Fibroblast of upper back skin (primary cell): ENCODE measurements at regions not wholly inside any gene's neighbourhood (a gene's known extent, or its start where the extent isn't known, plus 50 kb on each side); places are given as distances from the start of the nearest gene placed in this dataset.

Experiments
- DNase-seq: peaks from one replicate; pipeline ENCODE4 v3.0.0-alpha.2; 2013

DNA sequence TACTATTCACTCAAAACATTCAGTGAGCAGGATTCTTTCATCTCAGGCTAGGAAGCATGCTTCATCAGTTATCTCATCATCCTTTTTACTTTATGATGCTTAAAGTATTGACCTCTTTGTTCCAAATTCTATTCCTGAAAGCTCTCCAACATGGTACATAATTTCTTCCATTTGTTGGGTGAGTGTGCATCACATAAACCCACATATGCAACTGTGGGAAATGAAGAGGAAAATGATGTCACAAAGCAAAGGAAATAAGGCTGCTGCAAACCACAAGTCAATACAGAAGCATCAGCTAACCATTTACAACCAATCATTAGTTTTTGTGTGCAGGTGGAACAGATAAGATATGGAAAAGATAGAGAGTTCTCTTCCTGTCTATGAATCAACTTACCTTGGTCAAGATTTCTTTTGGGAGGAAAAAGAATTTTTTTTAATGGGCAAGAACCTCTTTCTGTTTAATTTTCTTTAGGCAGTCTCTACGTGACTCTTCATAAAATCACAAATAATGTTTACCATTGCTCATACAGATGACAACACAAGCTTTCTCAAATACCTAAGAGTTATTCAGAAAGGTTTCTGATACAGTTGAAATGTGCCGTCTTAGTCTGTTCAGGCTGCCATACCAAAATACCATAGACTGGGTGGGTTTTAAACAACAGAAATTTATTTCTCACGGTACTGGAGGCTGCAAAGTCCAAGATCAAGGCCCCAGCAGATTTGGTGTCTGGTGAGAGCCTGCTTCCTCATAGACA lies 259.9 kb downstream of the ADGRG6 start:
- DNase-seq = no peak

- DNase-seq = no peak
Measured at GRCh38 chr6:142562865-142563264, 261.1 kb downstream of the ADGRG6 start.

- peak; percentile 59 for DNase-seq
Measured at GRCh38 chr6:142566628-142567396, 265.0 kb downstream of the ADGRG6 start.

DNA sequence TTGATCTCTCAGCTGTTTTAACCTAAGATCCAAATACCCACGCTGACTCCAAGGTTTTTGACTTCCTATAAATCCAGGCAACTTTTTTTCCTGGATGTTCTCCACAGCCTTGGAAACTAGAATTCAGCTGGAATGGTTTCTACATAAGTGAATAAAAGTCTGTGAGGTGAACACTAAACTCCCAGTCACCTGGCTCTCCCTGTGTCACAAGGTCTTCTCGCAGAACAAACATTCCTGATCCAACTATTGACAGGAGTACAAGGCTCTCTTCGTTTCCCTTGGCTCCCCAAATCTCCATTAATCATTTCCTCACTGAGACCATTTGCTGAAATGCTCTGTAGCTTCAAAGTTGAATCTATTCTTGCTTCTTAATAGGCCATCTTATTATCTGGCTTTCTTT lies 265.7 kb downstream of the ADGRG6 start:
- no peak for DNase-seq

DNA sequence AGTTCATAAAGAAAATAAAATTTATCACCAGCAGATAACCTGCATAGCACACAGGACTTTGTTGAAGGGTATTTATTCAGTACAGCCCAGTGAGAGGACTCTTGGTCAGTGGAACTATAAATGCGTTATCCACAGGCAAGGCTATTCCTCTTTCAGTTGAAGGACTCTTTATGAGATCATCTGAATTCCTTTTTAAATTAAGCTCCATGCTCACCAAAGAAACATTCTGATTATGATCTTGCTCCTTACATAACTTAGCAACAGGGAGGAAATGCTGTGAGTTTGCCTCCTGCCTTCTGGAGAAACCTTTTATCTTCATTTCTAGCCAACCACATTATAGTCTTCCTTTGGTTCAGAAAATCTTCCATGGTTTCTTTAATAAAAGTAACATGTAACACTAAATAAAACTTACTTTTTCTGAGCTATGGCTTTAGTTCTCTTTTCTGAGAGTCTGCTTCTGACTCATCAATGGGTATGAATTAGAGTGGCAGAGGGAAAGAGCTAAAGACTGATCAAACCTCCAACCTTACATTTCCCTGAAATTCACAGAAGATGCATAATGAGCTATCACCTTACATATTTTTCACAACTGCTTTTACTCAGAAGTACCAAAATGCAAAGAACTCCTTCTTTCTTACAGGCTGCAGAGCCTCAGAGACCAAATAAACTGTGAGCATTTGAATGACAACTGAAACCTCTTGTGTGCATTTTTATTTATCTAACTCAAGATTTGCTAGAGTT lies 267.2 kb downstream of the ADGRG6 start:
- DNase-seq = peak; percentile 64

- DNase-seq = no peak
Measured at GRCh38 chr6:142569676-142570075, 267.9 kb downstream of the ADGRG6 start.

DNA sequence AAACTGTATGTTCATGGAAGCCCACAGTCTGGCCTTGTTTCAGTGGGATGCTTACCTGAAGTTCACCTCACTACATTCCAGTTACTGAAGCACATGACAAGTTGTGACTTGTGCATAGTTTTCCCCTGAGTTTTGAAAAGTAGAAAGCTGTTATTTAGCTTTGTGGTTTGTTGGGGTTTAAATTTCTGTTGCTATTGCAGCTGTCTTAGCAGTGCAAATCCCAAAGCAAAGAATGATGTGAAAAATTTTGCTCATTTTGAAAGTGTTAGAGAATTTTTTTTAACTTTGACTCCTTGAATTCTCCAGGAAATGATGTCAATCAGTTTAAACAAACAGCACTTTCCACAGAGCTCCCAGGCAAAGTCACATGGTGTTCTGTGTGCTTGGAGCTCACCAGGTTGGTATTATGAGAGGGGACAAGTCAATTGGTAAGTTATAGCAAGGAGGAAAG lies 268.4 kb downstream of the ADGRG6 start:
- DNase-seq = peak; percentile 46

- no peak for DNase-seq
Measured at GRCh38 chr6:142592876-142593275, 291.1 kb downstream of the ADGRG6 start.

DNA sequence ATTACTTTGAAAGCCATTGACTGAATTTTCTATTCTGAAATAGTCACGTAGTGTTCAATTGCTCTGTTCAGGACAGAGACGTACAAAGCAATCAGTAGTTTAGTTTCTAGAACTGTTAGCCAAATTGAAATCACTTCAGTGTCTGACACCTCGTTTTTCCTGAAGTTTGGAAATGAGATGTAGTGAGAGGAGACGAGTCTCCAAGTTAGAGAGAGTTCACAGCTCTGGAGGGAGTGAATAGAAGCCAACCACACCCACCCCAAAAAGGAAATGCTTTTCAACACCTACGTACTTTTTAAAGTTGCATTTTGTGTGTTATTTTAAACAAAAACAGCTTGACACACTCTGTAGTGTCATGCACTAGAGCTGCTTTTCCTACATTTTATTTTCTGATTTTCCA lies 296.0 kb downstream of the ADGRG6 start:
- DNase-seq = no peak

DNA sequence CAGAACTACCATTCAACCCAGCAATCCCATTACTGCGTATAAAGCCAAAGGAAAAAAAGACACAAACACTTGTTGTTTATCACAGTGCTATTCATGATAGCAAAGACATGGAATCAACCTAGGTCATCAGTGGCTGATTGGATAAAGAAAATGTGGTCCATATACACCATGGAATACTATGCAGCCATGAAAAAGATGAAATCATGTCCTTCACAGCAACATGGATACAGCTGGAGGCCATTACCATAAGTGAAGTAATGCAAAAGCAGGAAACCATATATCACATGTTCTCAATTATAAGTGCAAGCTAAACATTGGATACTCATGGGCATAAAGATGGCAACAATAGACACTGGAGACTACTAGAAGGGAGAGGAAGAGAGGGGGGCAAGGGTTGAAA lies 299.6 kb downstream of the ADGRG6 start:
- no peak for DNase-seq

DNA sequence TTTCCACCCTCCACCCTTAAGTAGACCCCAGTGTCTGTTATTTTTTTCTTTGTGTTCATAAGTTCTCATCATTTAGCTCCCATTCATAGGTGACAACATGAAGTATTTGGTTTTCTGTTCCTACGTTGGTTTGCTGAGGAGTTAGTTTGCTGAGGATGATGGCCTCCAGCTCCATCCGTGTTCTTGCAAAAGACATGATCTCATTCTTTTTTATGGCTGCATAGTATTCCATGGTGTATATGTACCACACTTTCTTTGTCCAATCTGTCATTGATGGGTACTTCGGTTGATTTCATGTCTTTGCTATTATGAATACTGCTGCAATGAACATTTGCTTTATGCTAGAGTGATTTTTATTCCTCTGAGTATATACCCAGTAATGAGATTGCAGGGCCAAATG lies 301.2 kb downstream of the ADGRG6 start:
- no peak for DNase-seq

DNA sequence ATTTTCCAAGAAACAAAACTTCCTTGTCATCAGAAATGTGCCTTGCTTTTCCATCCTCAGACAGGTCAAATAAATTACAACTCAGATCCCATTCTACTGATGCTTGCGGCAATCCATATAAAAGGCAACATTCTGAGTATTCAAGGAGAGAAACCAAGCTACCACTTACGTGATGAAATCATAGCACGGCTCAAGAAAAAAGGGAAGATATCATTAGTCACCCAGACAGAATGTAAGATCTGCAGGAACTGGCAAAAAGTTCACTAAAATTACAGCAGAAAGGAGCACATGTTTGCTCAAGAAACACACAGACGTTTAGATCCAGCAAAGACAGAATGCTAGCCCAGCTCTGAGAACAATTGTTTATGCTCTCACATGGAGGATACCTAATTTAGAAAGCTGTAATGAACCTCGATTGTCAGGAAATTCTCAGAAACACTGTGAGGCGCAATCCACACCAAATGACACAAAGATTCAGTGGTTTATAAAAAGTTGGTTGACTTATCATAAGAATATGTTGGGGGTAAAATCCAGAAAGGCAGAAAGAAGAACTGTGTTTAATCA lies 304.2 kb downstream of the ADGRG6 start:
- DNase-seq = peak; percentile 76

GRCh38 chr6:142612956-142613355 lies 311.1 kb downstream of the ADGRG6 start:
- DNase-seq = no peak

DNA sequence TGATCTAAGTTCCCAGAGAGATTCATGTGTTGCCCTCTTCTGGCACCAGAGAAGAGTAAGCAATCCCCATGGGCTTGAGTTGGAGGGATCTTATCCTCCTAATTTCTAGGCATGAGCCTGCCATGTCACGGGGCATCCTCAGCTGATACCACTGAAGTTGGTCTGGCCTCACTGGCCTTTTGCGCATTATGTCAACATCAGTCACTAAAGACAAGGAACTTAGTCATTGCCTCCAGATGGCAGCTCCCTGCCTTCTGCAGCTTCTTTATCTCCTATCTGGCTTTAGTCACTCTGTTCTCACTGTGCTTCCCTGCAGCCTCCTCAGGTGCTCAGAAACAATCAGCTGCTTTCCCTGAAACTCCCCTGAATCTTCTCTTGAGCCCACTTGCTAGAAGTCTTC lies 312.2 kb downstream of the ADGRG6 start:
- no peak for DNase-seq

DNA sequence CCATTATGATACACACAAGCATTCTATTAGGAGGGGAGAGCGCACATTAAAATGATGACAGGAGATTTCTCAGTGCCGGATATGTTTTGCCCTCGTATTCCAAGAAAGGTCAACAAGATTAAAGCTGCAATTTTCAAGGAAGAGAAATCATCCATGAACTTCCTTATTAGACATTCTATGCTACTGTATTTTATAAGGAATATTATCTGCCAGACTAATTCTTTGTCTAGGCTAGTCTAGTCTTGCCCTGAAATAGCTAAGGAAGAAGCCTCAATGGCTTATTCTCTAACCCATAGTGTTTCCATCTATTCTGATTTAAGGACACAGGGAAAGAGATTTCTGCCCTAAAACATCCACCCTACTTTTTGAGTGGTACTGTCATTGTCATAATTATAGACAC lies 315.4 kb downstream of the ADGRG6 start:
- no peak for DNase-seq

DNA sequence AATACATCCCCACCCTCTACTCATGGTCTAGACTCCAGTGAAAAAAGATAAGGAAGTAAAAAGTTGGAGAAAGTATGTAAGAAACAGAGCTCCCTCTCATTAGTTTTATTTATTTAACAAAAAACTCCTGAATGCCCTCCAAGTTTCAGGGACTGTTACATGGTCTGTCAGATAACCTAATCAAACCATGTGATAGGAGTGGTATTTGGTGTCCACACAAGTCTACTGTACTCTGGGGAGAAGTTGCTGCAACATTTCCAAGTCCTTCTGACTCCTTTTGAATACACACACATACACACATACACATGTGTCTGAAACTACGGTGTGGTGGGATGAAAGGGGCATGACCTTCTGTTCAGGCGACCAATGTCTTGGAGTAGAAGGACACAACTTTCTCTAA lies 320.0 kb downstream of the ADGRG6 start:
- DNase-seq = no peak

DNA sequence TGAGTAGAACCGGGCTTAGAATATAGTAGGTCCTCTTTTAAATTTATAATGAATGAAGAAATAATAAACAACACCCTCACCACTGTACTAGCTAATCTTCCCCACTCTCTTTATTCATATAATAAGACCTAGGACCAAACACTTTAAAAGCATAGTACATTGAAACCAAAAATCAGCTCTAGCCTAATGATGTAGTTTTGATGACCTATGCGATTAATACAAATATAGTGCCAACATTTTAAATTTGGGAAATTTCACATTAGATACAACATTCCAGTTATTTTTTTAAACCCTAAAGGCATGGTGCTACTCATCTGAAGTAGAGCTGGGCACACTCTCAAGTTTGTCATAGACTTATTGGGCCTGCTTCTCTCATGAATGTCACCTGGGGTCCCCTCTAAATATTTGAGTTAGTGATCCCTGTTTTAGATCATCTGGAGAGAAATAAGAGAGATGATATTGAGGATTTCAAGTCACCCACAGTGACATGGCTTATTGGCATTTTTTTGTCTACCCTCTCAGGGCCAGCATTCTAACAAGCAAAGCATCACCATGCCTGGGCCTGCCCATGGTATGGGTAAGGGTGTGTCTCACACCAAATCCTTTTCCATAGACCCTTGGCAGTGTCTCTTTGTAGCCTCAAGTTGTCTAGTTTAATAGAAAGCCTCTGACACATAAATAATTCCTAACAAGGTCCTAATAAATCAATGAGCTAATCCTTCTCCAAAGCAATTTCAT lies 319.8 kb downstream of the HIVEP2 start:
- no peak for DNase-seq

GRCh38 chr6:142627474-142627873 lies 317.5 kb downstream of the HIVEP2 start:
- DNase-seq = no peak

DNA sequence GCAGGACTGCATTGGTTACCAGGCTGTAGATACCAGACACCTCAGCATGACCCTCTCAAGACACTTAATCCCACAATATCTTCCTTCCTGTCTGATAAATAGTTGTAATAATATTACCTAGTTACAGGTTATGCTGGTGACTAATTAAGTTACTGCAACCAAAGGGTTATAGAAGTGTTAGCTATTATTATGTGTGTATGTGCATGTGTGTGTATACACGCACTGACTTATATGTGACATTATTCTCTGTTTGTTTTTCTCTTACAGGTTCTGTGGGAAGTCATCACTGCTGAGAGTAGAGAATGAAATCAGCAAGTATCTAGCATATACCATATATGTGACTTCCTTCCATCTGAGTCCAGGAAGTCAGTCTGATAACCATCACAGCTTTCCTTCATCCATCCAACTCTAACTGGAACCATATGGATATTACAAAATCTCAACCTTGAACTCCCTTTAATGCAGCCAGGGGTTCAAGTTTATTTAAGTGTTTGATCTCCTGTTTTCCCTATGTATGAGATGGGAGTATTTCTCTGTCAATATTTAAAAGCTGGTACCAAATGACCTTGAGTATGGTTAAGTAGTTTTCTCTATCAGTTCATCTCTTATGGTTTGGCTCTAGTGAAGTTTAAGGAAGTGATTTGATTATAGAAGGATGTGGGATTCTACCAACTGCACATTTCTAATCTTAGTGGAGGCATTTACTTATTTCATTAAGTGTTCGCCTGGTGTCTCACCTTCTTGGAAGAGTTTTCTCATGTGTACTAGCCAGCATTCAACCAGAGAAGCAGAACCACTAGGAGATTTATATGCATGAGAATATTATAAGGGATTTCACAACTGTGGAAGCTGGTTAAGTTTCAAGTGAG lies 313.2 kb downstream of the HIVEP2 start:
- no peak for DNase-seq

- no peak for DNase-seq
Measured at GRCh38 chr6:142633317-142633716, 311.7 kb downstream of the HIVEP2 start.

DNA sequence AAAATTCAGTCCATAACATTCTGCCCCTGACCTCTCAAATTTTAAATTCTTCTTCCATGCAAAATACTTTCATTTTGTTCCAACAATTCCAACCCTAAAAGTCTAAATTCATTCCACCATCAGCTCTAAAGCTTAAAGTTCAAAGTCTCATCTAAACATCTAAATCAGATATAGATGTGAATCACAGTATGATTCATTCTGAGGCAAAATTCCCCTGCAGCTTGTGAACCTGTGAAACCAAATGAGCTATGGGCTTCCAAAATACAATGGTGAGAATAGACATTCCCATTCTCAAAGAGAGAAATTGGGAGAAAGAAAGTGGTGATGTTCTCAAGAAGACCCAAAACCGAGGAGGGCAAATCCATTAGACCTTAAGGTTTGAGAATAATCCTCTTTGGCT lies 309.8 kb downstream of the HIVEP2 start:
- DNase-seq = peak; percentile 39
